Left ventricle myocardium inferior (tissue), 1 donor: ENCODE measurements at regions not wholly inside any gene's neighbourhood (a gene's known extent, or its start where the extent isn't known, plus 50 kb on each side); places are given as distances from the start of the nearest gene placed in this dataset.

Source experiments
- DNase-seq: peaks from one replicate; pipeline ENCODE4 v3.0.0-alpha.2; 2020
- H3K27ac ChIP-seq: fragments of 200-600 bp; replicated peaks from 2 replicates; pipeline ENCODE4 v1.8.0; 2021
- H3K27me3 ChIP-seq: fragments of 200-600 bp; 2 replicates; pipeline ENCODE4 v1.8.0; 2021; ENCODE audit warnings: low read depth
- H3K36me3 ChIP-seq: fragments of 200-600 bp; 2 replicates; pipeline ENCODE4 v1.8.0; 2021
- H3K4me1 ChIP-seq: fragments of 200-600 bp; 2 replicates; pipeline ENCODE4 v1.8.0; 2021
- H3K4me3 ChIP-seq: fragments of 200-600 bp; 2 replicates; pipeline ENCODE4 v1.8.0; 2021; ENCODE audit warnings: mild to moderate bottlenecking, moderate library complexity
- H3K9me3 ChIP-seq: fragments of 200-600 bp; replicated peaks from 2 replicates; pipeline ENCODE4 v1.8.0; 2021
- intact Hi-C: fragments of 100-400 bp; cut with micrococcal nuclease; formaldehyde crosslinking; loops from one replicate; pipeline ENCODE4 v1.11.0; 2022
- TF ChIP-seq, protein P1 (sequence below): fragments of 200-600 bp; IDR thresholded peaks from 2 replicates; pipeline ENCODE4 v1.8.0; 2021; ENCODE audit warnings: antibody characterized with exemption, mild to moderate bottlenecking, borderline replicate concordance
- donor health status: DM: no; HTN: yes; CAD: no; lungs with severe emphysema.

DNA sequence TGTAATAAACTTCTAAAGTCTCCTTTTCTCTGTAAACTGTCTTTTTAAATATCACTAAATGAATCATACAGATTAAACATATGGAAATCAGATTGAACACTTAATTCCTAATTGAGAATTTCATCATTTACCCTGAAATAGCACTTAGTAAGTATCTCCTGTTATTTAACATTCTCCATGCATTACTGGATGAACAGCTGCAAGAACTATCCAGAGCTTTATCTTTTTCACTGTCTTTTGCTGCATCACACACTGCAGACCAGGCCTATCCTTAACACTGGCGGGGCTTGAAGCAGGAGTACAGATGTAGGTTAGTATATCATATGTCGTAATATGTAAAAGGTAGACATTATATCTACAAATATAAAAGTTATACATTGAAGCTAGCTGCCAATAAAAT, 108.7 kb upstream of the EFNA5 start:
- intact Hi-C loops: no loop called here
- TF ChIP-seq, protein P1, sequence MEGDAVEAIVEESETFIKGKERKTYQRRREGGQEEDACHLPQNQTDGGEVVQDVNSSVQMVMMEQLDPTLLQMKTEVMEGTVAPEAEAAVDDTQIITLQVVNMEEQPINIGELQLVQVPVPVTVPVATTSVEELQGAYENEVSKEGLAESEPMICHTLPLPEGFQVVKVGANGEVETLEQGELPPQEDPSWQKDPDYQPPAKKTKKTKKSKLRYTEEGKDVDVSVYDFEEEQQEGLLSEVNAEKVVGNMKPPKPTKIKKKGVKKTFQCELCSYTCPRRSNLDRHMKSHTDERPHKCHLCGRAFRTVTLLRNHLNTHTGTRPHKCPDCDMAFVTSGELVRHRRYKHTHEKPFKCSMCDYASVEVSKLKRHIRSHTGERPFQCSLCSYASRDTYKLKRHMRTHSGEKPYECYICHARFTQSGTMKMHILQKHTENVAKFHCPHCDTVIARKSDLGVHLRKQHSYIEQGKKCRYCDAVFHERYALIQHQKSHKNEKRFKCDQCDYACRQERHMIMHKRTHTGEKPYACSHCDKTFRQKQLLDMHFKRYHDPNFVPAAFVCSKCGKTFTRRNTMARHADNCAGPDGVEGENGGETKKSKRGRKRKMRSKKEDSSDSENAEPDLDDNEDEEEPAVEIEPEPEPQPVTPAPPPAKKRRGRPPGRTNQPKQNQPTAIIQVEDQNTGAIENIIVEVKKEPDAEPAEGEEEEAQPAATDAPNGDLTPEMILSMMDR: no peak
- Histone ChIP-seq H3K27me3 (no peaks in the 10 kb centered on the region), H3K4me1 (no peaks in the 10 kb centered on the region), H3K4me3 (no peak overlapping the region), H3K27ac (no peak overlapping the region), H3K36me3 (no peaks in the 10 kb centered on the region), H3K9me3 (peaks cover 7% of the 10 kb centered on the region)
- no peak for DNase-seq

DNA sequence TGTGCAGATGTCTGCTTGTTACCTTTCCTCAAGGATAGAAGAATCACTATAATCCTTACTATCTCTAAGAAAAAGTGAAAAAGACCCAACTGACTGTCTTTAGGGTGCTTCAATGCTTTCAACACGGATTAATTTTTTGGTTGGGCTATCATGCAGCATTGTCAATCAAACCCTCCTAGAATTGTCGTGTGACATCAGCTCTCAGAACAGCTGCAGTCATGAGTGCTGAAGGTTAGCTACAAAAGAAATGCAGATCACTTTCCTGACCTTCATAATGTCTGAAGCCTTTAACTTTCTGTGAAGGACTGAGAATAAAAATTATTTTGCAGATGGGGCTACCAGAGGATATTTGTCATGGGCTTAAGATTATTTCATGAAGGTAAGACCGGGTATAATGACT, 107.9 kb upstream of the EFNA5 start:
- TF ChIP-seq, protein P1: no peak
- peaks cover 7% of the 10 kb centered on the region for H3K9me3 ChIP-seq
- no peak overlapping the region for H3K4me3 ChIP-seq
- no peaks in the 10 kb centered on the region for H3K36me3 ChIP-seq
- no peaks in the 10 kb centered on the region for H3K27me3 ChIP-seq
- DNase-seq: no peak
- intact Hi-C loops: no loop called here
- H3K4me1 ChIP-seq: no peaks in the 10 kb centered on the region
- H3K27ac ChIP-seq: no peak overlapping the region

DNA sequence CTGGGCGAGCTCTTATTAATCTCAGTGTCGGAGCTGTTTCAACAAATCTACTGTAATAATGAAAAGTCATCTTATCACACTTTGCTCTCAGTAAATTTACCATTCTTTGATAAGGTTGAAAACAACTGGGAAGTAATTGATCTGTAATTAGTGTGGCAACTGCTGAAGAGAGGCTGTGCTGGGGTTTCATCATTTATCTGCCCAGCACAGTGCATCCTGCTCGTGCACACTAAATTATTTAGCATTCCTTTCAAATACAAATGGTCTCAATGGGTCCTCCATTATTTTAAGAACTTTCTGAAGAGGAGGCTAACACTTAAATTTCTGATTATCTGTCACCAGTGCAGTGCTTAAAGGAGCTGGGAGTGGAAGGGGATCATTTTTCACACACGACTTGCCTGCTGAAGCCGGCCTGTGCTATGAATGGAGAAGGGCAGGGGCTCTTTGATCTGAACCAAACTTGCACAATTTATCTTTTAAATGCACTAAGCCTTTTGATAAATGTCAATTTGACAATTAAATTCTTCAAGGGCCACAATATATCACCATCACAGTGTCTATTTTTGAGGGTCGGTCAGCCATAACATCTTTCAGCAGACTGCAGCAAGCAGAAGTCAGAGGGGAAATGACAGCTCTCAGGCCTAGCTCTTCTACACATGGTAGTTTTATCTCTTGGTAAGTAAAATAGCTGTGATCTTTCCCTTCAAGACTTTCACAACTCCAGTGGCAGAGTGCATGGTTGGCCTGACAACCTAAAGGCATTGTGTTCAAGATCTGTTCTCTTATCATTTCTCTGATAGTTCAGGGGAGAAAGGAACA, 106.4 kb upstream of the EFNA5 start:
- no peak for DNase-seq
- H3K4me1 ChIP-seq: peaks cover 3% of the 10 kb centered on the region
- H3K4me3 ChIP-seq: no peak overlapping the region
- H3K36me3 ChIP-seq: no peaks in the 10 kb centered on the region
- intact Hi-C loops: no loop called here
- H3K27me3 ChIP-seq: no peaks in the 10 kb centered on the region
- no peak overlapping the region for H3K27ac ChIP-seq
- H3K9me3 ChIP-seq: peaks cover 7% of the 10 kb centered on the region
- TF ChIP-seq, protein P1: no peak

DNA sequence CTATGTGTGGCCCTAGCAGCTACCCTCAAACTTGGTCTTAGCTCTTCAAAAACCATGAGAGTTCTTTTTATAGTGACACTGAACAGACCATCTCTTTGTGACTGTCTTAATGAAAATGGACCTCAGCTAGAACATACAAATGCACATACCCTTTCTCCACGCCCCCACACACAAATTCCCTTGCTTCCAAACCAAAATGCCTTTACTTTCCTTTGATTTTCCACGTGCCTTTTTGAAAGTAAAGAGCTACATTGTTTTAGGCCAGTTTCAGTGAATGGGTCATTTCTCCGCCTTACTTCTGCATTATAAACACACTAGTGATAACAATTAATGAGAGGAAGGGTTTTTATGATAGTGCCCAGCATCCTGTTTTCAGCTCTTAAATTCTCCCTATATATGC, 105.8 kb upstream of the EFNA5 start:
- no peaks in the 10 kb centered on the region for H3K36me3 ChIP-seq
- intact Hi-C loops: no loop called here
- TF ChIP-seq, protein P1: no peak

DNA sequence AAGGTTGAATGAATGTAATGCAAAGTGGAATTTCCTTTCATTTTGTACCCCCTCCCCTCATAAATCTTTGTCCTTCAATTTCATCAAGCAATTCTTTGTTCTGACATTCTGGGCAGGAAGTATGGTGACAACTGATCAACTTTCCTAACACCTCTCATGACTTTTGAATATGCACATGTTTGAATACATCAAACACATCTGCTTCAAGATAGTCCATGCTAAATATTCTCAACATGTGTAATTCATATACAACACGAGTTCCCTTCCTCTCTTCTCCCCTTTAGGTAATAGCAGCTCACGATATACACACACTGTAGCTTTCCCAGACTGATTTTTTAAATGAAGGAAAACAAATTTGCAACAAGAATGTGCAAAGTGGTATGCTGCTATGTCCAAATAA, 103.6 kb upstream of the EFNA5 start:
- H3K4me1 ChIP-seq: peaks cover 3% of the 10 kb centered on the region
- H3K4me3 ChIP-seq: no peak overlapping the region
- H3K36me3 ChIP-seq: no peaks in the 10 kb centered on the region
- H3K27ac ChIP-seq: no peak overlapping the region
- DNase-seq: no peak
- TF ChIP-seq, protein P1: no peak
- H3K27me3 ChIP-seq: no peaks in the 10 kb centered on the region
- H3K9me3 ChIP-seq: no peaks in the 10 kb centered on the region
- intact Hi-C loops: no loop called here

More for the DNA sequence above, 105.8 kb upstream of the EFNA5 start:
- DNase-seq: no peak
- Histone ChIP-seq H3K27me3 (no peaks in the 10 kb centered on the region), H3K4me3 (no peak overlapping the region), H3K4me1 (peaks cover 3% of the 10 kb centered on the region), H3K9me3 (peaks cover 4% of the 10 kb centered on the region), H3K27ac (no peak overlapping the region)
